OCI-LY7 (cell line): ENCODE measurements at regions not wholly inside any gene's neighbourhood (a gene's known extent, or its start where the extent isn't known, plus 50 kb on each side); places are given as distances from the start of the nearest gene placed in this dataset.

Source experiments
- BruUV-seq: library from RNA; stranded (reverse); fragments of 400-500 nt; replicated peaks from 2 replicates; lab custom pipeline; 2021; lab: Mats Ljungman, UMichigan
- CTCF ChIA-PET: fragments of 300-600 bp; sonication (Branson Sonifier 250); formaldehyde crosslinking; loops from one replicate; lab custom pipeline; 2022; ENCODE audit warnings: antibody characterized with exemption; ENCODE audit not compliant: unreplicated experiment; lab: Charles Lee
- POLR2A ChIA-PET: fragments of 300-600 bp; sonication (Branson Sonifier 250); formaldehyde crosslinking; loops from one replicate; lab custom pipeline; 2022; ENCODE audit warnings: antibody characterized with exemption; lab: Charles Lee
- DNase-seq: peaks from one replicate; pipeline ENCODE4 v3.0.0-alpha.2; 2015; ENCODE audit warnings: low spot score
- H2AFZ ChIP-seq: fragments of 200-600 bp; sonication (generic), shearing (Covaris generic); 2 replicates; pipeline ENCODE4 v1.6.1; 2014; ENCODE audit warnings: mild to moderate bottlenecking, antibody characterized with exemption, low read length, moderate library complexity
- H3K27ac ChIP-seq: fragments of 200-600 bp; sonication (generic); 2 replicates; pipeline ENCODE4 v1.5.1; 2014; ENCODE audit warnings: mixed run types, low read depth, mild to moderate bottlenecking, moderate library complexity, low read length, inconsistent platforms; ENCODE audit not compliant: poor library complexity, severe bottlenecking
- H3K36me3 ChIP-seq: fragments of 200-600 bp; sonication (generic); 2 replicates; pipeline ENCODE4 v1.6.1; 2014; ENCODE audit warnings: mild to moderate bottlenecking, antibody characterized with exemption, low read length, moderate library complexity, mixed read lengths; ENCODE audit not compliant: insufficient read depth
- H3K4me1 ChIP-seq: fragments of 200-600 bp; sonication (generic); 2 replicates; pipeline ENCODE4 v1.5.1; 2014; ENCODE audit warnings: mild to moderate bottlenecking, low read length; ENCODE audit not compliant: insufficient read depth, poor library complexity, severe bottlenecking
- H3K4me2 ChIP-seq: fragments of 200-600 bp; sonication (generic); 2 replicates; pipeline ENCODE4 v1.6.1; 2014; ENCODE audit warnings: mild to moderate bottlenecking, low read length
- H3K4me3 ChIP-seq: fragments of 200-600 bp; sonication (generic); 2 replicates; pipeline ENCODE4 v1.5.1; 2014; ENCODE audit warnings: mild to moderate bottlenecking, low read depth, low read length; ENCODE audit not compliant: poor library complexity, severe bottlenecking
- H3K79me2 ChIP-seq: fragments of 200-600 bp; sonication (generic); 2 replicates; pipeline ENCODE4 v1.6.1; 2016; ENCODE audit warnings: low read depth, mild to moderate bottlenecking, low read length, moderate library complexity, mixed read lengths; ENCODE audit not compliant: insufficient read depth
- H3K9me2 ChIP-seq: fragments of 200-600 bp; sonication (generic); 2 replicates; pipeline ENCODE4 v1.6.1; 2016; ENCODE audit warnings: mild to moderate bottlenecking, low read length, mixed read lengths; ENCODE audit not compliant: insufficient read depth
- H3K9me3 ChIP-seq: fragments of 200-600 bp; sonication (generic); 2 replicates; pipeline ENCODE4 v1.6.1; 2014; ENCODE audit warnings: mild to moderate bottlenecking, mixed run types, low read length, mixed read lengths
- H4K20me1 ChIP-seq: fragments of 200-600 bp; sonication (generic); 2 replicates; pipeline ENCODE4 v1.6.1; 2014; ENCODE audit warnings: mild to moderate bottlenecking, antibody characterized with exemption, low read length, moderate library complexity, mixed read lengths; ENCODE audit not compliant: insufficient read depth
- CTCF ChIP-seq: fragments of 200-600 bp; sonication (generic); conservative IDR thresholded peaks from 2 replicates; pipeline ENCODE4 v1.5.1; 2014; ENCODE audit warnings: mild to moderate bottlenecking, antibody characterized with exemption, low read length, moderate library complexity, mixed read lengths
- EZH2phosphoT487 ChIP-seq: fragments of 200-600 bp; sonication (generic); IDR thresholded peaks from 2 replicates; pipeline ENCODE4 v1.6.1; 2018; ENCODE audit warnings: low read depth, borderline replicate concordance, mild to moderate bottlenecking, mixed run types, antibody characterized with exemption, low read length, moderate library complexity, mixed read lengths
- intact Hi-C: fragments of 100-400 bp; cut with micrococcal nuclease; formaldehyde crosslinking; loops from one replicate; pipeline ENCODE4 v1.10.0; 2022; ENCODE audit not compliant: unreplicated experiment

DNA sequence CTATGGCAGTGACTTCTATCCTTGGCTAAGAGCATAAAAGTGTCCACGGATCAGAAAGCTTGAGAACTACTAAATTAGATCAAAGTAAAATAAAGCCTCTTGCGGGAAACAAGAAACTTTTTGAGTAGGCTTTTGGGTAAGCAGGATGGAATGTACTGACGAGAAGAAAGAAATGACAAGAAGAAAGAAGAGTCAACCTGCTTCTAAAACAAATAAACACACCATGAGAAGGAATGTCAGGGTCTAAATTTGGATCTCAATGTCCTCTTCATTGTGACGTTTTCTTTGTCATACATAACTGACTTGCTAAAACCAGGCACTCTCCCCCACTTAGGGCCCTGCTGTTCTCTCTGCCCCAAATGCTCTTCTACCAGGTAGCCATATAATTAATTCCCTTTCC, 290.1 kb upstream of the PTGER4 start:
- H4K20me1 ChIP-seq = no peaks in the 10 kb centered on the region
- no peak overlapping the region for H3K4me2 ChIP-seq
- H3K4me1 ChIP-seq = no peaks in the 10 kb centered on the region
- no peak for TF ChIP-seq CTCF
- TF ChIP-seq EZH2phosphoT487 = no peak
- POLR2A ChIA-PET = interaction anchor here (0.6 to 2.5 kb wide), 4 partner anchors 13 to 354 kb away, joined by 3 to 9 read pairs (median 3); no protein-coding TSS in a partner anchor
- H3K9me2 ChIP-seq = no peaks in the 10 kb centered on the region
- no peak overlapping the region for H2AFZ ChIP-seq
- CTCF ChIA-PET = no interaction called here
- H3K36me3 ChIP-seq = no peaks in the 10 kb centered on the region
- no peaks in the 10 kb centered on the region for H3K79me2 ChIP-seq
- no TSS peak for BruUV-seq
- H3K4me3 ChIP-seq = no peak overlapping the region
- no peaks in the 10 kb centered on the region for H3K9me3 ChIP-seq
- no peak overlapping the region for H3K27ac ChIP-seq
- DNase-seq = no peak
- intact Hi-C loops = no loop called here

DNA sequence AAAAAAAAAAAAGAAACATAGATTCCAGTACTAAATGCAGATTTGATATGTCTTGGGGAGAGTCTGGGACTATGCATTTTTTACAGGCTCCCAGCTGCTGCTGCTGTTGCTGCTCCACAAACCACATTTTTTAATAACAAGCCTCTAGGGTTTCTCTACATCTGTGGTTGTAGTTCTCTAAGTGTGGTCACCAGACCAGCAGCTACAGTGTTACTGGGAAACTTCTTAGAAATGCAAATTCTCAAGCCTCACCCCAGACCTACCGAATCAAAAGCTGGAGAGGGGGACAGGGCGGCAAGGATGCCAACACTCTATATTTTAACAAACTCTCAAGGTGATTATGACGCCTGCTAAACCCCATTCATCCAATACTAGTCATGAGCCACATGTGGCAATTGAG, 293.4 kb upstream of the PTGER4 start:
- Histone ChIP-seq H4K20me1 (no peaks in the 10 kb centered on the region), H3K4me3 (no peak overlapping the region), H3K36me3 (no peaks in the 10 kb centered on the region), H3K9me2 (no peaks in the 10 kb centered on the region), H3K4me1 (no peaks in the 10 kb centered on the region), H3K4me2 (no peak overlapping the region), H3K27ac (no peak overlapping the region), H3K79me2 (no peaks in the 10 kb centered on the region), H3K9me3 (no peaks in the 10 kb centered on the region), H2AFZ (no peak overlapping the region)
- DNase-seq = peak; percentile 11
- POLR2A ChIA-PET = interaction anchor here (1.4 kb wide), 1 partner anchor 10 kb away, joined by 6 read pairs; no protein-coding TSS in a partner anchor
- no TSS peak for BruUV-seq
- CTCF ChIA-PET = no interaction called here
- TF ChIP-seq EZH2phosphoT487 (no peak), CTCF (no peak)
- intact Hi-C loops = no loop called here

- CTCF ChIA-PET = no interaction called here
- DNase-seq = no peak
- Histone ChIP-seq H2AFZ (no peak overlapping the region), H3K79me2 (no peaks in the 10 kb centered on the region), H3K36me3 (no peaks in the 10 kb centered on the region), H3K9me3 (no peaks in the 10 kb centered on the region), H3K27ac (no peak overlapping the region), H3K4me1 (no peaks in the 10 kb centered on the region), H3K9me2 (no peaks in the 10 kb centered on the region), H3K4me3 (no peak overlapping the region), H3K4me2 (no peak overlapping the region), H4K20me1 (no peaks in the 10 kb centered on the region)
- TF ChIP-seq CTCF (no peak), EZH2phosphoT487 (no peak)
- POLR2A ChIA-PET = interaction anchor here (1.4 kb wide), 1 partner anchor 9 kb away, joined by 6 read pairs; no protein-coding TSS in a partner anchor
- intact Hi-C loops = no loop called here
- BruUV-seq = no TSS peak
Observed at GRCh38 chr5:40385544-40385943, 294.2 kb upstream of the PTGER4 start.
